ENCODE measurements at regions not wholly inside any gene's neighbourhood (a gene's known extent, or its start where the extent isn't known, plus 50 kb on each side); places are given as distances from the start of the nearest gene placed in this dataset.

GRCh38 chr5:54761213-54761701 lies 224.1 kb downstream of the ESM1 start (continued):
- TF ChIP-seq ZNF462 (CRISPR knock-in tag; IDR thresholded peaks at IDR 0.05): no peak
- TF ChIP-seq ZNF114 (CRISPR knock-in tag; IDR thresholded peaks at IDR 0.05): no peak

- Mint-ChIP-seq H3K36me3 (ENCODE audit: low read depth) (no peaks in the 10 kb centered on the region), H3K4me3 (no peak overlapping the region), H3K9me3 (no peaks in the 10 kb centered on the region), H3K4me1 (no peaks in the 10 kb centered on the region), H3K27ac (no peak overlapping the region), H3K27me3 (ENCODE audit: insufficient read depth, low read depth, poor library complexity) (no peaks in the 10 kb centered on the region)
- Histone ChIP-seq H3K4me3 (no peak overlapping the region), H3K27ac (ENCODE audit: low read depth) (no peak overlapping the region), H4K20me1 (replicated peaks; ENCODE audit: insufficient read depth) (no peaks in the 10 kb centered on the region), H3F3A (replicated peaks; ENCODE audit: low read depth) (no peaks in the 10 kb centered on the region), H3K4me1 (ENCODE audit: insufficient read depth) (no peaks in the 10 kb centered on the region), H3K9me2 (ENCODE audit: insufficient read depth) (peaks cover 7% of the 10 kb centered on the region; the same call in 1 of the 2 replicates), H3K27me3 (ENCODE audit: insufficient read depth) (no peaks in the 10 kb centered on the region), H3K4me2 (no peak overlapping the region), H2AFZ (no peak overlapping the region), H3K79me2 (replicated peaks; ENCODE audit: insufficient read depth) (no peaks in the 10 kb centered on the region), H3K36me3 (ENCODE audit: insufficient read depth) (no peaks in the 10 kb centered on the region)
- TF ChIP-seq CTCF (conservative IDR thresholded peaks at IDR 0.05; ENCODE audit: low read depth in 2 of 2): no peak
- no peak for TF ChIP-seq EZH2phosphoT487 (IDR thresholded peaks at IDR 0.05; ENCODE audit: unreplicated experiment)
- TF ChIP-seq REST (IDR thresholded peaks at IDR 0.05; ENCODE audit: unreplicated experiment): no peak
- TF ChIP-seq CREB1 (CRISPR knock-in tag; IDR thresholded peaks at IDR 0.05; ENCODE audit: low read depth): no peak
- TF ChIP-seq POLR2AphosphoS5 (IDR thresholded peaks at IDR 0.05; ENCODE audit: low read depth): no peak
- no peak for TF ChIP-seq NANOG (IDR thresholded peaks at IDR 0.05; ENCODE audit: borderline replicate concordance)
- ATAC-seq: no peak
- DNase-seq (ENCODE audit: low spot score): no peak
Observed at GRCh38 chr5:54760182-54760935, 225.0 kb downstream of the ESM1 start.

Data from GM23338 (cell line).